ENCODE measurements at regions not wholly inside any gene's neighbourhood (a gene's known extent, or its start where the extent isn't known, plus 50 kb on each side); places are given as distances from the start of the nearest gene placed in this dataset.

DNA sequence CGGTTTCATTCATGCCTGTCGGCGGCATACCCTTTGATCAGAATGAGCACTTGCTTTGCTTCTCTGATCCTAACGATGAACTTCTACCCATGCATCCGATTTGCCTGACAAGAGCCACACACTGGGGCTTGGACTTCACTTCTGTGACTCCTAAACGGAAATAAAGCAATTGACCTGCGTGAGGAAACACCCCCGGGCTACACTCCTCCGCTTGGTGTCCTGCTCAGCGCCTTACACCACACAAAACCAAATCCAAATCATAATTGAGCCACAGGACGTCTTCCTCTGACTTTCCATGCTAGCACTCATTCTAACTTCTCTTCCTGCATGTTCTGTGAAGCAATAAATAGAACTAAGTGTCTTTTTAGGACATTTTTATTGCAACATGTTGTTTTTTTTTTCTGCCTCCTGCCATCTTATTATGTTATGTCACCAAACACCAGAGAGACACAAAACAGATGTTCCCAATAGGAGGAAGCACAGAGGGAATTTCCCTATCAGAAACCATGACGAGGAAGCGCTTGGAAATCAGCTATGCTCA is 110.8 kb upstream of the FAM9B start:
- TF ChIP-seq, protein P1, sequence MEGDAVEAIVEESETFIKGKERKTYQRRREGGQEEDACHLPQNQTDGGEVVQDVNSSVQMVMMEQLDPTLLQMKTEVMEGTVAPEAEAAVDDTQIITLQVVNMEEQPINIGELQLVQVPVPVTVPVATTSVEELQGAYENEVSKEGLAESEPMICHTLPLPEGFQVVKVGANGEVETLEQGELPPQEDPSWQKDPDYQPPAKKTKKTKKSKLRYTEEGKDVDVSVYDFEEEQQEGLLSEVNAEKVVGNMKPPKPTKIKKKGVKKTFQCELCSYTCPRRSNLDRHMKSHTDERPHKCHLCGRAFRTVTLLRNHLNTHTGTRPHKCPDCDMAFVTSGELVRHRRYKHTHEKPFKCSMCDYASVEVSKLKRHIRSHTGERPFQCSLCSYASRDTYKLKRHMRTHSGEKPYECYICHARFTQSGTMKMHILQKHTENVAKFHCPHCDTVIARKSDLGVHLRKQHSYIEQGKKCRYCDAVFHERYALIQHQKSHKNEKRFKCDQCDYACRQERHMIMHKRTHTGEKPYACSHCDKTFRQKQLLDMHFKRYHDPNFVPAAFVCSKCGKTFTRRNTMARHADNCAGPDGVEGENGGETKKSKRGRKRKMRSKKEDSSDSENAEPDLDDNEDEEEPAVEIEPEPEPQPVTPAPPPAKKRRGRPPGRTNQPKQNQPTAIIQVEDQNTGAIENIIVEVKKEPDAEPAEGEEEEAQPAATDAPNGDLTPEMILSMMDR (conservative IDR thresholded peaks at IDR 0.05 in 1 of 2, IDR thresholded peaks at IDR 0.05 in 1 of 2; ENCODE audit: extremely low read depth in 1 of 2, insufficient read depth in 1 of 2, low read depth in 1 of 2, low read length in 2 of 2): no peak
- TF ChIP-seq EZH2 (IDR thresholded peaks at IDR 0.05; ENCODE audit: borderline replicate concordance, low read length): no peak

Data from mammary epithelial cell (primary cell).